Kidney epithelial cell (primary cell): ENCODE measurements at regions not wholly inside any gene's neighbourhood (a gene's known extent, or its start where the extent isn't known, plus 50 kb on each side); places are given as distances from the start of the nearest gene placed in this dataset.
A peak's percentile ranks its signal among the peaks of the same experiment; 100 is the strongest.

ENCODE experiments used
- DNase-seq: peaks from one replicate; pipeline ENCODE4 v3.0.0-alpha.2; 2010; ENCODE audit warnings: low read depth
- H3K27me3 ChIP-seq: 2 replicates; pipeline ENCODE4 v1.6.0; 2011; ENCODE audit warnings: low read length; ENCODE audit not compliant: control insufficient read depth, insufficient read depth
- H3K36me3 ChIP-seq: 2 replicates; pipeline ENCODE4 v1.5.1; 2011; ENCODE audit warnings: low read length; ENCODE audit not compliant: control insufficient read depth, insufficient read depth
- H3K4me3 ChIP-seq: 2 replicates; pipeline ENCODE4 v1.5.1; 2011; ENCODE audit warnings: low read depth, mild to moderate bottlenecking, control low read depth, low read length
- CTCF ChIP-seq: IDR thresholded peaks from 2 replicates; pipeline ENCODE4 v1.5.1; 2011; ENCODE audit warnings: mild to moderate bottlenecking, moderate library complexity, low read length, control low read depth, inconsistent platforms; ENCODE audit not compliant: insufficient read depth, poor library complexity, severe bottlenecking

DNA sequence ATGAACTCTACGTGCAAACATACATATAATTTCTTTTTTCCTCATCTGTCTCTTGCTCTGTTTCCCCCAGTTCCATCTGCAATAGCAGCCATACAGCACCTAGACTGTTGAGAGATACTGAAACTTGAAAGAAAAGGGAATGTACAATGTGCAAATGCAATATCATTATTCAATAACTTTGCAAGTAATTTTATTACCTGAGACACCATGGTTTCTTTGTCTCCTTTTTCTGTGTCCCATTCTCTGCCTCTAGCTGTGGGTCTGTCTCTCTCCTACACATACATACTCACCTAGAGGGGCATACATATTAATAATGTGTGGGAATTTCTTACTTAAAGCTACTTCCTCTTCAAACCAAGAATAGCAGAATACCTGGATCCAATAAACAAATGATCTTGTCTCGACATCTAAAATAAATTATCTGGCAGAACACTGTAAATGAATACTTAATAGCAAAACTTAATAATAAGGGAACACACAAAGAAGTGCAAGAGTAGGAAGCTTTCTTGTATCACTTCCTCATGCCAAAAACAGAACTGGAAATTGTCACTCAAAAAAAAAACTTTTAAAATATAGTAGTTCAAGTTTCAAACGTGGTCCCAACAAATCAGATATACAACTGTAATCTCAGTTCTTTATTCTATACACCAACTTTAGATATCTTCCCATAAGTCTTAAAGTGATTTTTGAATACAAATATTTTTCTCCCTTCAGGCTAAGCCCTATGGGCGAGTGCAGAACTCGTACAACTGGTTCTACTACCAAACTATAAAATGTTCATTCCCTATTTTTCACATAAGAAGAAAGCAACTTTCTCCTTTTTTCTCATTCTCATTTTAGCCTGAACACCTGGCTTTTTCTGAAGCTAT, 194.6 kb downstream of the NRIP1 start:
- DNase-seq: no peak
- Histone ChIP-seq H3K36me3 (no peaks in the 10 kb centered on the region), H3K4me3 (no peak overlapping the region), H3K27me3 (no peaks in the 10 kb centered on the region)
- no peak for TF ChIP-seq CTCF

- Histone ChIP-seq H3K4me3 (no peak overlapping the region), H3K36me3 (no peaks in the 10 kb centered on the region), H3K27me3 (no peaks in the 10 kb centered on the region)
- no peak for TF ChIP-seq CTCF
- no peak for DNase-seq
Measured at GRCh38 chr21:14866859-14867765, 197.7 kb downstream of the NRIP1 start.

- DNase-seq: no peak
- Histone ChIP-seq H3K36me3 (no peaks in the 10 kb centered on the region), H3K4me3 (no peak overlapping the region), H3K27me3 (no peaks in the 10 kb centered on the region)
- peak; percentile 89 for TF ChIP-seq CTCF
Measured at GRCh38 chr21:14864211-14865021, 200.4 kb downstream of the NRIP1 start.

- no peak overlapping the region for H3K4me3 ChIP-seq
- no peak for DNase-seq
- TF ChIP-seq CTCF: no peak
- no peaks in the 10 kb centered on the region for H3K27me3 ChIP-seq
- H3K36me3 ChIP-seq: no peaks in the 10 kb centered on the region
Measured at GRCh38 chr21:14863745-14864210, 201.0 kb downstream of the NRIP1 start.

- DNase-seq: no peak
- Histone ChIP-seq H3K4me3 (no peak overlapping the region), H3K36me3 (no peaks in the 10 kb centered on the region), H3K27me3 (no peaks in the 10 kb centered on the region)
- peak; percentile 58 for TF ChIP-seq CTCF
Measured at GRCh38 chr21:14862794-14863720, 201.7 kb downstream of the NRIP1 start.
